ENCODE measurements at regions not wholly inside any gene's neighbourhood (a gene's known extent, or its start where the extent isn't known, plus 50 kb on each side); places are given as distances from the start of the nearest gene placed in this dataset.
"Not testable (repeated sequence)": the region's sequence is repeated elsewhere in the genome, so short reads cannot be mapped to it uniquely, and the experiment has no call there.

GRCh38 chr5:5783021-5783420 lies 360.5 kb downstream of the ICE1 start:
- DNase-seq = no peak

- DNase-seq = no peak
Measured at GRCh38 chr5:5782402-5782801, 359.9 kb downstream of the ICE1 start.

- peak in 1 of 2 experiments; percentile 42 for DNase-seq
Measured at GRCh38 chr5:5781335-5781734, 358.9 kb downstream of the ICE1 start.

GRCh38 chr5:5780253-5780652 lies 357.8 kb downstream of the ICE1 start:
- no peak for DNase-seq

DNA sequence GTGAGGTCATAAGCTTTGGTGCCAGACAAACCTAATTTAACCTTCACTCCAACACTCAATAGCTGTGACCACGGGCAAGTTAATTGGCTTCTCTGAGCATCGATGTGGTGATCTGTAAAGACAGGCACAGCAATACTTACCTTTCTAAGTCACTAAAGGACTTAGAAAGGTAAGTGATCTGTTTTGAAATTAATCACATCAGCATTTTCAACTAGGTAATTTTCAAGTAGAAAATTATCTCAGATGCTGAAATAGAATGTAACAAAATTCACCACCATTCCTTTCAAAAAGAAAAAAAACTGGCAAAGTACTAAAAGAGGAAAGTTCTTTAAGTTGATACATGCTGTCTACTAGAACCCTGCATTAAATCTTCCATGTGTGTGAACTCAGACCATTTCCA lies 354.5 kb downstream of the ICE1 start:
- no peak for DNase-seq

GRCh38 chr5:5772202-5772601 lies 349.7 kb downstream of the ICE1 start:
- no peak for DNase-seq

GRCh38 chr5:5770825-5771224 lies 348.3 kb downstream of the ICE1 start:
- DNase-seq = no peak

DNA sequence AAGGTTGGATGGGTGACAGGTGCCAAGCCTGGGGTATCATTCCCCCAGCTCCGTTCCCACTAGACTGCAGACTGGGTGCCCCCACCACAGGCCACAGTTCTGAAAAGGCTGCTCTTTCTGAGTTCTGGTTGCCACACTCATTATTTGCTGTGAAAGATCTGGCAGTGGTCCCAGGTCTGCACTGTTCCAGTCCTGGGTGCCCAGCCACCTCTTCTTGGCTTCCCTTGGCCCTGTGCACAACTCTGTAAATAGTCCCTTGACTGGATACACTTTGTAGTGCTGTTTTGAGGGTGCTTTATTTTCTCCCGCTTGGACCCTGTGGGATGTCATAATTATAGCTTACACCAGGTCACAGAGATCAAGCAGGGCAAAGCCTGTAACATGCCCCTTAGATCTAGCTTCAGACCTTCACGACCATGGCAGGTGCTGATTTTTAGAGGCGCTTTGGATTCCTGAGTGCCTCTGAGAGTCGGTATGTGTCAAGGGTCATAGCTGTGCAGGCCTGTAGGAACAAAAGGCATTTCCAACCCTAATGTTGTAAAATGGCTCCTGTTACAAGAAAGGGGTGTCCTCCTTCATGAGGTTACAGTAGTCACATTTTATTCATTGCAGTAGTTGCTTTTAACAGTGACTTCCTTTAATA lies 344.9 kb downstream of the ICE1 start:
- no peak for DNase-seq

DNA sequence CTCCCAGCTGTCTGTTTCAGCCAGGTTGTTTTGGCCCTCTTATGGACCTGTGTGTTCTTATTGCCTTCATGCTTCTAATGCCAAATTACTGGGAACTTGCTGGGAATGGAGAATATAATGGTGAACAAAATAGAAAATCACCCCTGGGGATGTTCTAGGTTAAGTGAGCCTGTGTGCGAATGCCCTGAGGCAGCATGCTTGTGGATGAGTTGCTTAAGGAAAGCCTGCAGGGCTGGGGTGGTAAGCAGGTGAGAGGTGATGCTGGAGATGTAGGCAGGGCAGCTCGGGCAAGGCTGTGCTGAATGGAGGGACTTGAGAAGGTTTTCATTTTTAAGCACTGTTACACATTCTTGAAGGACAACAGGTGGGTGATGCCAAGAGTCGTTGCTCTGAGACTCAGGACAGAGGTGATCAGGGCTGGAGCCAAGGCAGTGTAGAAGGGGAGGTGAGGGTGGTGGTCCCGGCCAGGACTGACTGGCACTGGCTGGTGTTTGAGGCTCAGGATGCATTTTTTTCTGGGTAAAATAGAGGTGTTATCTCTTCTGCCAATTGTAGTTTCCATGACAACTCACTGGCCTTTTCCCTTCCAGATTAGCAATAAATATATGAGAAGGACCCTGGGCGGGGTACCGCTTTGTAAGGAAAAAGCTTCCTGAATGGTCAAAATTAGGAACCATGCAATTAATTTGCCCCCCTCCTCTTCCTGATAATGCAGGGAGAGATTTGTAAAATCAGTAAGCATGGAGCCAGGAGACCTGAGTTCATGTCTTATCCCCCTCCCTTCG lies 342.8 kb downstream of the ICE1 start:
- no peak for DNase-seq

GRCh38 chr5:5764246-5764645 lies 341.8 kb downstream of the ICE1 start:
- DNase-seq = no peak

- DNase-seq = peak in 1 of 2 experiments; percentile 24
Measured at GRCh38 chr5:5756762-5757161, 334.3 kb downstream of the ICE1 start.

GRCh38 chr5:5755888-5756287 lies 333.4 kb downstream of the ICE1 start:
- DNase-seq = no peak

GRCh38 chr5:5752844-5753243 lies 330.4 kb downstream of the ICE1 start:
- no peak for DNase-seq

- no peak for DNase-seq
Measured at GRCh38 chr5:5751987-5752386, 329.5 kb downstream of the ICE1 start.

GRCh38 chr5:5751498-5751897 lies 329.0 kb downstream of the ICE1 start:
- DNase-seq = no peak

GRCh38 chr5:5741418-5741817 lies 318.9 kb downstream of the ICE1 start:
- no peak for DNase-seq

DNA sequence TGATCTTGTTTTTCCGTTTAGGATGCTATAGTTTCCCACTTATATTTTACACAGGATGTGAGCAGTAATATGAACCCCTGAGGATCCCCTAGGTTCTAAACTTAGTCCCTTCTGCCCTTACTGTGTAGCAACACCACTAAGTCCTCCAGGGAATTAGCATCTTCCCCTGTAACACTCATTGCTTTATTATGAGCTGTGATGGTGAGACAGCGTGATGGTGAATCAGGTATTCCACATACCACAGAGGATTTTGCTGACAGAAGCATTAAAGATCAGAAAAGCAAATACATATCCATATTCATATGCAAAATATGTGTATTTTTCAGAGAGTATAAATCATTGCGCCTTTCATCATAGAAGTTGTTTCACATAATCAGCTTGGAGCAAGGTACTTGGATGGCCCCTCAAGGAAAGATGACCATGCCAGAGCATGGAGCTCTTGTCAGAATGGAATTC lies 317.0 kb downstream of the ICE1 start:
- no peak for DNase-seq

DNA sequence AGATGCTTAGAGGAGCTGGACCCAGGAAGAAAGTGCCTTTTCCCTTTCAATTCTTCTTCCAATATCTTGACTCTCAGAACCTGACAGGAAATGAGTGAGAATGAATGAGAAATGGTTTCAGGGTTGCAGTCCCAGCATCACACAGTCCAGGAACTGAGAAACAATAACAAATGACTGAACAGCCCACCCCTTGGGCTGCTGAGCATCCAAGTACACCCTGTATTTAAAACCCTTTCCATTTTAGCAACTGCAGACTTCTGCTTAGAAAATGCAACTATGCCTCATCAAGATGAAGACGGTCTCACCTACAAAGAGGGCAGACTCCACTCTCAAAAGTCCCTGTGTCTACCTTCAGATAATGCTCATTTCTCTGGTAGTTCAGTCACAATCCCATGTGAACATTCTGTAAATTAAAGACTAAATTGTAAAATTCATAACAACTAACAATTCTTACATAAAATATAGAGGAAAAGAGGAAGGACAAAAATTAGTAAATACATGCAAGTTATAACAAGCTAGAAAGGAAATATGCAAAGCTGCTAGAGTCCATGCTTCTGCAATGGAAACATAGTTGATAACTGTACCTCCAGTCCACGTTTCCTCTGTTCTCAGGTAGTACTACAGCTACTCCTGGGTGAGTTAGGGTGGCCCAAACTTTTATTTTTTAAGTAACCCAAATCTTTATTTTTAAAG lies 316.5 kb downstream of the ICE1 start:
- no peak for DNase-seq

GRCh38 chr5:5736007-5736406 lies 313.5 kb downstream of the ICE1 start:
- DNase-seq = no peak

GRCh38 chr5:5733058-5733457 lies 310.6 kb downstream of the ICE1 start:
- not testable (repeated sequence) for DNase-seq

DNA sequence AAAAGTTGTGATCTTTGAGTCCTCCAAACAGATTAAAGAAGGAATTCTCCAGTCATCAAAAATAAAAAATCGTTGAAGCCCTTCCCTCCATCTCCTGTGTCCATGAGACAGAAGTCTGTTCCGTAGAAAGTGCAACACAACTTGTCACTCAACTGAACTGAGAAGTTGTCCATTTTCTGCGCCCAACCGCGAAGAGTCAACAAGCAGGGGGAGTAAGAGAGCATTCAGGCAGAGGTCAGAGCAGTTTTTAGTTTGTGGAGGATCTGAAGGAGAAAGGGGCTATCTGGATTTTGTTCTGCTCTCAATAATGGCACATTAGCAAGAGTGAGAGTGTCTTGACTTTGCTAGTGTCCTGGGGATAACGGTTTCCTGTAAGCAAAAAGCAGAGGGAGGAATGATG lies 303.9 kb downstream of the ICE1 start:
- DNase-seq = no peak

DNA sequence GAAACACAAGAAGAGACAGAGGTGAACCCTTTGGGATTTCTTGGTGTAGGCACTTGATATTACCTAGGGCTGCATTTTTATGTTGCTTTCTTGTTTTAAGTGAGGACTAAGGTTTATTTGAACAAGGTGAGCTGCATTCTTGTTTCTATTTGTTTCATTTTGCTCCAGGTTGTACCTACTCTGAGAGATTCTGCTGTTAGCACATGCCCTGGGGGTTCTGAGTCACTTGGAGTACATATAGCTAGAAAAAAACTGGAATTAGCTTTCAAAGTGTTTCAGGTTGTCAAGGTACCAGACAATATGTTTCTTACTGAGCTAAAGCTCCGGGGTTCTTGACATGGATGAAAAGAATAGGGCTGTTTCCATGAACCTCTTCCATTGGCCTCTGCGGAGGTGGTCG lies 299.4 kb downstream of the ICE1 start:
- DNase-seq = no peak

DNA sequence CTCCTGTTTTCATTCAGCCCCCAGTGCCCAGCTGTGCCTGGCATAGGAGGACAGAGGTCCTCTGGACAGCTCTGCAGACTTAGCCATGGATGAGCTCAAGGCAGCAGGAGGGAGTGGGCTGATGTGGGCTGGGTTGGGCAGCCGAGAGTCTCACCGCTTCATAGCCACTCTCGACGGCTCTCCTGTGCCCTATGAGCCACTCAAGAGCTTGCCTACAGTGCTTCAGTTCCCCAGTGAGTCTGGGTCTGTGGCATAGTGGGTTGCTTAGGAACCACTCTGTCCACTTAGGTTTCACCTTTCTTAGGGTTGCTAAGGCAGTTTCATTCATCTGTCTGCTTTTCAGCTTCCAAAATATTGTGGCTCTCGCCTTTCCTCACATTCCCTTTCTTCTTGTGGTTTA lies 296.8 kb downstream of the ICE1 start:
- DNase-seq = no peak

DNA sequence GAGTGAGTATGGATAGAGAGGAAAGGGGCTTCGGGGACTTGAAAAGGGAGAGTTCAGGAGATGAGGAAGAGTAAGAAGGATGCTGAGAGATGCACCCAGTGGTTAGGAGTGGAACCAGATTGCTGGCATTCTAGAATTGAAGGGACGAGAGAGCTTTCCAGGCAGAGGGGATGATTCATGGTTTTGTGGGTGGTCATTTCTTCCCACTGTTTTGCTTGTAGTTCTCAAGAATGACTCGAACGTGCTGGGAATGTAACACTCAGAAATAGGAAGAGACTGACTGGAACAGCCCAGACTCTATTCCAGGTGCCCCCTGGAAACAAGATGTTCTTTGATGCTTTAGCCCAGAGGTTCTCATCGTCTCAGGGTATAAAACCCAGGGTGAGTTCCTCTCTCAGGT lies 294.2 kb downstream of the ICE1 start:
- no peak for DNase-seq
